HepG2 (cell line): ENCODE measurements at regions not wholly inside any gene's neighbourhood (a gene's known extent, or its start where the extent isn't known, plus 50 kb on each side); places are given as distances from the start of the nearest gene placed in this dataset.

Experiments used
- ATAC-seq: fragments of 200-7000 bp; cut with Tn5 transposase; 3 replicates; pipeline ENCODE4 v1.9.1; 2020; ENCODE audit warnings: mild to moderate bottlenecking, moderate library complexity
- BruUV-seq: library from RNA; stranded (reverse); fragments of 400-500 nt; replicated peaks from 2 replicates; lab custom pipeline; 2021; lab: Mats Ljungman, UMichigan
- CTCF ChIA-PET: fragments of 300-600 bp; formaldehyde crosslinking; extraction: SDS; loops from one replicate; lab custom pipeline; 2021; ENCODE audit warnings: low total read pairs, inconsistent platforms, low intra/inter-chr PET ratio; lab: Yijun Ruan, JAX
- POLR2A ChIA-PET: fragments of 350-600 bp; sonication (Branson Sonifier 250); formaldehyde crosslinking; loops from one replicate; lab custom pipeline; 2020; ENCODE audit warnings: antibody characterized with exemption, inconsistent platforms; lab: Yijun Ruan, JAX
- DNase-seq: peaks from one replicate; pipeline ENCODE4 v3.0.0-alpha.2; 2015; ENCODE audit warnings: low spot score
- FAIRE-seq: peaks from 3 replicates; lab custom pipeline; 2011; peaks lifted over from hg19 to GRCh38; lab: Jason Lieb, UNC
- H2AFZ ChIP-seq: one replicate; pipeline ENCODE4 v1.6.1; 2011; ENCODE audit warnings: low read length, inconsistent platforms
- H3K27ac ChIP-seq: fragments of 300-600 bp; 3 replicates; pipeline ENCODE4 v1.8.0; 2011; ENCODE audit warnings: mixed run types, mild to moderate bottlenecking, mixed read lengths, low read length, inconsistent platforms; ENCODE audit not compliant: insufficient read depth; ENCODE audit errors: extremely low read length
- H3K27me3 ChIP-seq, 2 experiments: fragments of 200-600 bp in 1 of 2; 2 replicates in 1 of 2; 3 replicates in 1 of 2; pipeline versions ENCODE4 v1.6.0 to v1.8.0; 2011; ENCODE audit warnings: low read length in 2 of 2, mild to moderate bottlenecking in 2 of 2, moderate library complexity in 2 of 2, inconsistent platforms in 1 of 2; ENCODE audit not compliant: insufficient read depth in 2 of 2, control insufficient read depth in 1 of 2
- H3K36me3 ChIP-seq, 2 experiments: fragments of 200-600 bp in 1 of 2; replicated peaks in 1 of 2; 2 replicates in 1 of 2; 3 replicates in 1 of 2; pipeline versions ENCODE4 v1.5.1 to v1.8.0; 2011; ENCODE audit warnings: low read length in 2 of 2, inconsistent platforms in 1 of 2; ENCODE audit not compliant: insufficient read depth in 2 of 2, control insufficient read depth in 1 of 2
- H3K4me1 ChIP-seq: 2 replicates; pipeline ENCODE4 v1.5.1; 2012; ENCODE audit warnings: low read length, inconsistent platforms; ENCODE audit not compliant: insufficient read depth
- H3K4me2 ChIP-seq: 2 replicates; pipeline ENCODE4 v1.6.0; 2011; ENCODE audit warnings: low read depth, low read length, inconsistent platforms
- H3K4me3 ChIP-seq, 3 experiments: fragments of 200-600 bp in 1 of 3; sonication (generic), shearing (Covaris generic) in 1 of 3; replicated peaks in 1 of 3; 2 replicates each; pipeline ENCODE4 v1.5.1; 2011 to 2016; ENCODE audit warnings: low read length in 3 of 3, inconsistent platforms in 2 of 3, low read depth in 2 of 3, mild to moderate bottlenecking in 2 of 3, control low read depth in 1 of 3, mixed read lengths in 1 of 3; ENCODE audit not compliant: insufficient read depth in 1 of 3
- H3K79me2 ChIP-seq: one replicate; pipeline ENCODE4 v1.6.1; 2011; ENCODE audit warnings: low read length, inconsistent platforms; ENCODE audit not compliant: insufficient read depth
- H3K9ac ChIP-seq: 2 replicates; pipeline ENCODE4 v1.6.0; 2011; ENCODE audit warnings: mild to moderate bottlenecking, low read depth, low read length, inconsistent platforms; ENCODE audit not compliant: insufficient read depth
- H3K9me3 ChIP-seq: 2 replicates; pipeline ENCODE4 v1.5.1; 2012; ENCODE audit warnings: mild to moderate bottlenecking, low read length
- H4K20me1 ChIP-seq: 2 replicates; pipeline ENCODE4 v1.6.0; 2011; ENCODE audit warnings: inconsistent platforms, mild to moderate bottlenecking, low read length, moderate library complexity; ENCODE audit not compliant: insufficient read depth
- FLYWCH1 ChIP-seq: sonication (generic); formaldehyde crosslinking; IDR thresholded peaks from 2 replicates; pipeline ENCODE4 v1.8.1; 2023; ENCODE audit warnings: mild to moderate bottlenecking, missing genetic modification reagents
- NFE2 ChIP-seq: sonication (generic); formaldehyde crosslinking; IDR thresholded peaks from 2 replicates; pipeline ENCODE4 v1.4.0; 2020; ENCODE audit warnings: missing genetic modification reagents
- NFYC ChIP-seq: IDR thresholded peaks from 2 replicates; pipeline ENCODE4 v1.6.1; 2016; ENCODE audit warnings: missing genetic modification reagents, missing compliant biosample characterization
- POLR2A ChIP-seq, 2 experiments: IDR thresholded peaks; 2 replicates each; pipeline ENCODE4 v1.6.1; 2011; ENCODE audit warnings: low read depth in 2 of 2, low read length in 2 of 2, mild to moderate bottlenecking in 1 of 2, moderate library complexity in 1 of 2; ENCODE audit not compliant: insufficient read depth in 1 of 2
- SPEN ChIP-seq: sonication (generic); formaldehyde crosslinking; IDR thresholded peaks from 2 replicates; pipeline ENCODE4 v1.5.1; 2020; ENCODE audit warnings: low read depth, mild to moderate bottlenecking, missing genetic modification reagents
- ZFY ChIP-seq: sonication (generic); formaldehyde crosslinking; IDR thresholded peaks from 2 replicates; pipeline ENCODE4 v1.4.0; 2020; ENCODE audit warnings: missing genetic modification reagents
- ZNF230 ChIP-seq: sonication (generic); formaldehyde crosslinking; IDR thresholded peaks from 2 replicates; pipeline ENCODE4 v1.4.0; 2020; ENCODE audit warnings: mild to moderate bottlenecking, missing genetic modification reagents
- ZNF343 ChIP-seq: sonication (generic); formaldehyde crosslinking; IDR thresholded peaks from 2 replicates; pipeline ENCODE4 v1.4.0; 2020; ENCODE audit warnings: mild to moderate bottlenecking, missing genetic modification reagents
- WGBS: methylation state at CpG from one replicate; pipeline ENCODE4 v1.1.6; 2017; ENCODE audit warnings: low lambda C conversion rate; 5-methylcytosine and 5-hydroxymethylcytosine counted together
- in situ Hi-C: cut with HindIII; loops from 2 replicates; pipeline ENCODE4 v1.10.0; 2017; ENCODE audit warnings: low pct_unique_long_range_greater_than_20kb; ENCODE audit not compliant: extremely low pct_ligation_motif_present
- intact Hi-C: fragments of 100-400 bp; cut with micrococcal nuclease; formaldehyde crosslinking; loops from one replicate; pipeline ENCODE4 v1.10.0; 2022; ENCODE audit not compliant: unreplicated experiment
- TF ChIP-seq, protein P1 (sequence below): fragments of 450-650 bp; IDR thresholded peaks from 2 replicates; pipeline ENCODE4 v1.6.1; 2017; ENCODE audit warnings: mild to moderate bottlenecking
- TF ChIP-seq, protein P2 (sequence below): sonication (generic); formaldehyde crosslinking; IDR thresholded peaks from 2 replicates; pipeline ENCODE4 v1.5.0; 2020; ENCODE audit warnings: mild to moderate bottlenecking, missing genetic modification reagents

DNA sequence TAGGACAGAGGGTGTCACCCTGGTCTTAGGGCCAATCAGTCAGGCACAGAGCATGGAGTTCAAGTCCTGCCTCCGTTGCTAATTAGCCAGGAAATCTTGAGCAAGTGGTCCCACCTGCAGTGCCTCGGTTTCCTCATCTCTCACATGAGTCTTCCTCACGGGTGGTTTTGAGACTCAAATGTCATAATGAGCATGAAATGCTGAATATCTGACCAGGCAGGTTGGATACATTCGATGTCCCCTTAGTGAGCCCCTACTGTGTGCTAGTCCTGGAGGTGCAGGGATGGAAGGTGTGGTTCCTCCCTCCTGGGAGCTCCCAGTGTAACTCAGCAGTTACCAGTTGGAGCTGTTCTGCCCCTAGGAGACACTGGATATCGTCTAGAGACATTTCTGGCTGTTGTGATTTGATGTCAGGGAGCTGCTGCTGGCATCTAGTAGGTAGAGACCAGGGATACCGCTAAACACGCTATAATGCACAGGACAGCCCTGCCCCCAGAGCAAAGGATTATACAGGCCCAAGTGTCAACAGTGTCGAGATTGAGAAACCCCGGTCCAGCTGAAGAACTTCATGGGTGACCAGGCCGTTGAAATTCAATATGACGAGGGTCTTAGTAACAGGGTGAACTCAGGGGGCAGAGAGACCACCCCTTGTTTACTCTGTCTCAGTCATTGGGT is 118.5 kb upstream of the TWIST2 start:
- ChIA-PET POLR2A (no interaction called here), CTCF (no interaction called here)
- H2AFZ ChIP-seq: no peak overlapping the region
- H3K79me2 ChIP-seq: no peaks in the 10 kb centered on the region
- no peak overlapping the region for H3K27ac ChIP-seq
- TF ChIP-seq FLYWCH1: no peak
- TF ChIP-seq SPEN (CRISPR knock-in tag): no peak
- no TSS peak for BruUV-seq
- no peaks in the 10 kb centered on the region for H3K36me3 ChIP-seq
- in situ Hi-C loops: no loop called here
- H3K9me3 ChIP-seq: no peaks in the 10 kb centered on the region
- no peak overlapping the region for H3K9ac ChIP-seq
- H4K20me1 ChIP-seq: no peaks in the 10 kb centered on the region
- H3K4me3 ChIP-seq: no peak overlapping the region
- intact Hi-C loops: no loop called here
- WGBS: 2% methylated on average over 11 of the region's 11 CpGs
- DNase-seq (no peak), ATAC-seq (no peak), FAIRE-seq (no peak)
- no peaks in the 10 kb centered on the region for H3K4me1 ChIP-seq
- peaks cover 5 to 62% of the 10 kb centered on the region in 2 experiments; a peak in 4 of 5 replicates for H3K27me3 ChIP-seq
- no peak overlapping the region for H3K4me2 ChIP-seq

DNA sequence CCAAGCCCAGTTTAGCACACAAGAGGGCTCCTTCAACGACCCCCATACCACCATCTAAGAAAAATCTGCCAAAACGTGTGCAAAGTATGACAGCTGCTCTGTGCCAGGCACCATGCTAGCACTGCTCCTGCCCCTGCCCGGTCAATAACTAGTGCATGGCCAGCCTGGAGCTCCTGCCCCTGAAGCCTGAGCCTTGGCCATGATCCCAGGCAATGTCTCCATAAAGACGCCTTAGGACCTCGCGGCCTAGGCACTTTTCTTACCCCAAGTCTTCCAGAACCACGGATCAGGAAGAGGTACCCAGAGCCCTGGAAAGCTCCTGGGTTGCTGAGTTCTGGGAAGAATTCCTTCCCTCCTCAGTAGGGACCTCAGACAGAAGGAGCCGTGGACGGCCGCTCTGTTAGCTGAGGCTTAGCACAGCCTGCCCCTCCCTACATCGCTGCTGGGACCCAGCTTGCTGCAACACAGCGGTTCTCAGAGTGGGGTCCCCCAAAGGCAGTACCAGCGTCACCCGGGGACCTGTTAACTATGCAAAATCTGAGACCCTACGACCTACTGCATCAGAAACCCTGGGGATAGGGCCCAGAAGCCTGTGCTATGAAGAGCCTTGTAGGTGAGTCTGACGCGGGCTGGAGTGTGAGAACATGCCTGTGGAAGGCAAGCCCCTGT is 117.8 kb upstream of the TWIST2 start:
- H3K79me2 ChIP-seq: no peaks in the 10 kb centered on the region
- peaks cover 5 to 57% of the 10 kb centered on the region in 2 experiments; a peak in 4 of 5 replicates for H3K27me3 ChIP-seq
- no peak overlapping the region for H3K27ac ChIP-seq
- no TSS peak for BruUV-seq
- TF ChIP-seq, protein P1, sequence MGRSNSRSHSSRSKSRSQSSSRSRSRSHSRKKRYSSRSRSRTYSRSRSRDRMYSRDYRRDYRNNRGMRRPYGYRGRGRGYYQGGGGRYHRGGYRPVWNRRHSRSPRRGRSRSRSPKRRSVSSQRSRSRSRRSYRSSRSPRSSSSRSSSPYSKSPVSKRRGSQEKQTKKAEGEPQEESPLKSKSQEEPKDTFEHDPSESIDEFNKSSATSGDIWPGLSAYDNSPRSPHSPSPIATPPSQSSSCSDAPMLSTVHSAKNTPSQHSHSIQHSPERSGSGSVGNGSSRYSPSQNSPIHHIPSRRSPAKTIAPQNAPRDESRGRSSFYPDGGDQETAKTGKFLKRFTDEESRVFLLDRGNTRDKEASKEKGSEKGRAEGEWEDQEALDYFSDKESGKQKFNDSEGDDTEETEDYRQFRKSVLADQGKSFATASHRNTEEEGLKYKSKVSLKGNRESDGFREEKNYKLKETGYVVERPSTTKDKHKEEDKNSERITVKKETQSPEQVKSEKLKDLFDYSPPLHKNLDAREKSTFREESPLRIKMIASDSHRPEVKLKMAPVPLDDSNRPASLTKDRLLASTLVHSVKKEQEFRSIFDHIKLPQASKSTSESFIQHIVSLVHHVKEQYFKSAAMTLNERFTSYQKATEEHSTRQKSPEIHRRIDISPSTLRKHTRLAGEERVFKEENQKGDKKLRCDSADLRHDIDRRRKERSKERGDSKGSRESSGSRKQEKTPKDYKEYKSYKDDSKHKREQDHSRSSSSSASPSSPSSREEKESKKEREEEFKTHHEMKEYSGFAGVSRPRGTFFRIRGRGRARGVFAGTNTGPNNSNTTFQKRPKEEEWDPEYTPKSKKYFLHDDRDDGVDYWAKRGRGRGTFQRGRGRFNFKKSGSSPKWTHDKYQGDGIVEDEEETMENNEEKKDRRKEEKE: no peak
- TF ChIP-seq ZFY (CRISPR knock-in tag) (no peak), POLR2A (IDR thresholded peaks at IDR 0.05; ENCODE audit: insufficient read depth in 1 of 2, low read depth in 2 of 2, low read length in 2 of 2) (no peak), NFYC (no peak), NFE2 (CRISPR knock-in tag) (no peak), ZNF230 (CRISPR knock-in tag) (no peak), ZNF343 (no peak)
- TF ChIP-seq, protein P2, sequence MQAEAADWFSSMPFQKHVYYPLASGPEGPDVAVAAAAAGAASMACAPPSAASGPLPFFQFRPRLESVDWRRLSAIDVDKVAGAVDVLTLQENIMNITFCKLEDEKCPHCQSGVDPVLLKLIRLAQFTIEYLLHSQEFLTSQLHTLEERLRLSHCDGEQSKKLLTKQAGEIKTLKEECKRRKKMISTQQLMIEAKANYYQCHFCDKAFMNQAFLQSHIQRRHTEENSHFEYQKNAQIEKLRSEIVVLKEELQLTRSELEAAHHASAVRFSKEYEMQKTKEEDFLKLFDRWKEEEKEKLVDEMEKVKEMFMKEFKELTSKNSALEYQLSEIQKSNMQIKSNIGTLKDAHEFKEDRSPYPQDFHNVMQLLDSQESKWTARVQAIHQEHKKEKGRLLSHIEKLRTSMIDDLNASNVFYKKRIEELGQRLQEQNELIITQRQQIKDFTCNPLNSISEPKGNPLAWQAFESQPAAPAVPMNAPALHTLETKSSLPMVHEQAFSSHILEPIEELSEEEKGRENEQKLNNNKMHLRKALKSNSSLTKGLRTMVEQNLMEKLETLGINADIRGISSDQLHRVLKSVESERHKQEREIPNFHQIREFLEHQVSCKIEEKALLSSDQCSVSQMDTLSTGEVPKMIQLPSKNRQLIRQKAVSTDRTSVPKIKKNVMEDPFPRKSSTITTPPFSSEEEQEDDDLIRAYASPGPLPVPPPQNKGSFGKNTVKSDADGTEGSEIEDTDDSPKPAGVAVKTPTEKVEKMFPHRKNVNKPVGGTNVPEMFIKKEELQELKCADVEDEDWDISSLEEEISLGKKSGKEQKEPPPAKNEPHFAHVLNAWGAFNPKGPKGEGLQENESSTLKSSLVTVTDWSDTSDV (CRISPR knock-in tag): no peak
- ATAC-seq (no peak), DNase-seq (no peak), FAIRE-seq (no peak)
- H3K9me3 ChIP-seq: no peaks in the 10 kb centered on the region
- intact Hi-C loops: no loop called here
- no peak overlapping the region for H3K4me3 ChIP-seq
- ChIA-PET CTCF (no interaction called here), POLR2A (no interaction called here)
- H4K20me1 ChIP-seq: no peaks in the 10 kb centered on the region
- in situ Hi-C loops: no loop called here
- no peak overlapping the region for H3K4me2 ChIP-seq
- H3K4me1 ChIP-seq: no peaks in the 10 kb centered on the region
- no peaks in the 10 kb centered on the region for H3K36me3 ChIP-seq
- no peak overlapping the region for H2AFZ ChIP-seq
- no peak overlapping the region for H3K9ac ChIP-seq
- WGBS: 40% methylated on average over 17 of the region's 17 CpGs
